Activated effector memory CD4-positive, alpha-beta T cell treated with anti-CD3 and anti-CD28 coated beads, Interleukin-2, amount 50 U/mL, for 16 hours (primary cell): ENCODE measurements at regions not wholly inside any gene's neighbourhood (a gene's known extent, or its start where the extent isn't known, plus 50 kb on each side); places are given as distances from the start of the nearest gene placed in this dataset.

Experiments used
- DNase-seq: peaks from one replicate; pipeline ENCODE4 v3.0.0-alpha.2; 2020

DNA sequence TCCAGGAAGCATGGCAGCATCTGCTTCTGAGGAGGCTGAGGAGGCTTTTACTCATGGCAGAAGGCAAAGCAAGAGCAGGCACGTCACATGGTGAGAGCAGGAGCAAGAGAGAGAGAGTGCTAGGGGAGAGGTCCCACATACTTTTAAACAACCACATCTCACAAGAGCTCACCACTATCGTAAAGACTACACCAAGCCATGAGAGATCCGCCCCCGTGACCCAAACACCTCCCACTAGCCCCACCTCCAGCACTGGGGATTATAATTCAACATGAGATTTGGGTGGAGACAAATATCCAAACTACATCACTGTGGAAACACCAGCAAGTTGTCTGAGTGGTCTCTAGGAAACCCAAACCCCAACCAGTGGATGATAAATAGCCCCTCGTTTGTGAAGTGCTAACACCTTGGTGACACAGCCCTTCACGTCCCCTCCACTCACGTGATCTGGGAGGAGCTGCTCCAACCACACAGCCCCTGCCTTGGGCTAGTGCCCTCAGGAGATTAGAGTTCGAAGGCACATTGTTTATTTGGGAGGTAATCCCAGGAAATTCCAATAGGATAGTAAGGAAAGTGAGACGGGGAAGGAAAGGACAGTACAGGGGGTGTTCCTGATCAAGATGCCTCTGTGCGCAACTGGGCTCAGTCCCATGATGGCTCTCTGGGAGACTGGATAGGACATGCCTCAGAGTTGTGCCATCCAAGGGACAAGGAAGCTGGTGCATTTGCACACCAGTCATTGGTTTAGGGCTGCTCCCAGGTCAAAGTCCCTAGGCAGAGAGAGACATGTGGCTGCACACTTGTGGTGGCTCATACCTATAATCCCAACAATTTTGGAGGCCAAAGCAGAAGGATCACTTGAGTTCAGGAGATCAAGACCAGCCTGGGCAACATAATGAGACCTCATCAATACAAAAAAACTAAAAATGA is 80.6 kb upstream of the CTNNB1 start:
- no peak for DNase-seq

- no peak for DNase-seq
Measured at GRCh38 chr3:41120460-41120859, 78.8 kb upstream of the CTNNB1 start.

- DNase-seq = no peak
Measured at GRCh38 chr3:41125258-41125657, 74.0 kb upstream of the CTNNB1 start.

- DNase-seq = no peak
Measured at GRCh38 chr3:41126472-41126871, 72.8 kb upstream of the CTNNB1 start.

GRCh38 chr3:41126961-41127360 is 72.3 kb upstream of the CTNNB1 start:
- DNase-seq = no peak

- no peak for DNase-seq
Measured at GRCh38 chr3:41127414-41127813, 71.9 kb upstream of the CTNNB1 start.

DNA sequence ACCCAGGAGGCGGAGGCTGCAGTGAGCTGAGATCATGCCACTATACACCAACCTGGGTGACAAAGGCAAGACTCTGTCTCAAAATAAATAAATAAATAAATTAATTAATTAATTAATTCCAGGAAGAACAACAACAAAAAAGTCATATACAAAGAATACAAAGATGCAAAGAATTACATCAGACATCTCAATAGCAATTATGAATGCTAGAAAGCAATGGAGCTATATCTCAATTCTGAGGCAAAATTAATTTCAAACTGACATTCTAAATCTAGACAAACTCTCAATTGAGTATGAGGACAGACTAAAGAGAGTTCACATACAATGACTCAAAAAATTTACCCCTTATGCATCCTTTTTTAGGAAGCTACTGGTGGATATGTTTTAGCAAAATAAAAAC is 69.6 kb upstream of the CTNNB1 start:
- DNase-seq = no peak

GRCh38 chr3:41131224-41131623 is 68.1 kb upstream of the CTNNB1 start:
- DNase-seq = no peak

DNA sequence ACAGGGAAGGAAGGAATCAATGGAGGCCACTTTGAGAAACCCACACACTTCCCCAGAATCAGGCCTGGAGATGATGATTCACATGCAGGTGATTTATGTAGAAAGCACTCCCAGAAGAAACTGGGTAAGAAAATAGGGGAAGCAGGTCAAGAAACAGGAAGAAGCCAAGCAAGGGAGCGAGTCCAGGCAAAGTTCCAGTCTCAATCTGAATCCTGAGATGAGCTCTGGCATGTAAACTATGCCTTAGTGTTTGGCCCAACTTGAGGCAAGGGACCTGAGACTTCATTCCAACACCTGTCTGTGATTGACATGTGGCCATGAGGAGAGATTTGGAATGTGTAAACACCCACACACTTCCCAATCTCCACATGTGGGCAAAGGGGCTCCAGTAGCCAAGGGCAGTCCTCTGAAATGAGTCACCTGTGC is 61.6 kb upstream of the CTNNB1 start:
- DNase-seq = no peak

DNA sequence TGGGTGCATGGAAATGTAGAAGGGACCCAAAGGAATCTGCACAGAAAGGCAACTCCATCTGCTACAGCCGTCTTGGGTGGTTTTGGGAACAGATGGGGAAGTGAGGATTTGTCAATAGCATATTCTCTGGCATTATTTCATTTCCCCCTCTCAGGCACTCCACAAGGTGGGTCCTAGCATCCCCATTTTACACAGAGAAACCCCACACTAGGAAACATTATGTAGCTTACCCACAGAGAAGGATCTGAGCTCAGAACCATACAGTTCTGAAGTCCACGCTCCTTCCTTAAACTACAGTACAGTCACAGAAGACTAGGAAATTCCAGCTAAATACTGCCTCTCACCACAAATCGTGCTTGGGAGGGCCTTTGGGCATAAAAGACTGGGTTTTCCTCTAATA is 61.2 kb upstream of the CTNNB1 start:
- DNase-seq = no peak

DNA sequence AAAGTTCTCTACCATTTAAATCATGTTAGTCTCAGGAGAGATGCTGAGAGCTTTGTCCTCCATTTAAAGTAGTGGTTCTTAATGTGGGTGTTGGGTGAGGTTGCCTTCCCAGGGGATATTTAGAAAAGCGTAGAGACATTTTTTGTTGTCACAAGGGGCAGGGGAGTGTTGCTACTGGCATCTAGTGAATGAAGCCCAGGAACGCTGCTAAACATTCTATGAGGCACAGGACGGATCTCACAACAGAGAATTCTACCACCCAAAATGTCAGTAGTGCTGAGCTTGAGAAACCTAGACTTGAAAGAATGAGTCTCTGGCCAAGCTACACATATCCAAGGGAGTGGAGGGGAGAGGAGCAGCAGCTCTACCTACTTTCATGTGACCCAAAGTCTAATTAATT is 60.7 kb upstream of the CTNNB1 start:
- no peak for DNase-seq

DNA sequence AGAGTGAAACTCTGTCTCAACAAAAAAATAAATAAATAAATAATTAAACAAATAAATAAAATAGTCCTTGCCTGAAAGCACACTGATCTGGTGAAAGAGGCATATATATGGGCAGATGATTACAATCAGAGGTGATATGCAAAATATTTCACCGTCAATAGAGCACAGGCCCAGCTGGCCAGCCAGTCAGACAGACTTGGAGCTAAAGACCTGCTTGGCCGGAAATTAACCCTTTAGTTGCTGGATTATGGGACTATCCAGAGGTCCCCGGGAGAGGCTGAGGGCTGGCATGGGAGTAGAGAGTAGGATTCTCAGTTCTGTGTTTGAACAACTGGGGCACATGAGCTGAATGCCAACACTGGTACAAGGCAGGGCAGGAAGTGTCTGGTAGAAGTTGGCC is 59.1 kb upstream of the CTNNB1 start:
- DNase-seq = no peak

- DNase-seq = no peak
Measured at GRCh38 chr3:41141433-41142167, 57.7 kb upstream of the CTNNB1 start.

DNA sequence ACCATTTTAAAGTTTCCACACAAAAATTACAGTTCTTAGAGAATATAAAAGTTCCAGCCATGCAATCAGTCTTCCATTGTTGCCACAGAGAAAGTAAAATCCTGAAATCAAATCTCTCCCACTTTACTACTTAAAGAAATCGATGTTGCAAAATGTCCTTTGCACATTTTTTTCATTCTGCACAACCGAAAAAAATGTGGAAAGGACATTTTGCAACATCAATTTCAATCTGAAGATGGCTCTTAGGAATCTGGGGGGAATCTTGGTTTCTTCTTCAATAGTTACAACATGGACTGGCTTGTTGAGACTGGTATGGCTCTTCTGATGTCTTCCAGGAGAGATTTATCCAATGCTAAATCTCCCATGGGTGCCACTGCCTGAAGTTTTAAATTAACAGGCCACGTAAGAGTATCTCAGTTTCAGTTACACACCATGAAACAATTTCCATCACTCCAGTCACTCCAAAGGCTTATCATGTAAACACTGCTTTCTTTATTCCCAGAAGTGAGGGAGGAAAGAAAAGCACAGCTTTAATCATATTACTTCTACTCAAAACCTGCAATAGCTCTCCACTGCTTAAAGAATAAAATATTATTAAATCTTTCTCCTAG is 55.8 kb upstream of the CTNNB1 start:
- no peak for DNase-seq

GRCh38 chr3:41144631-41145030 is 54.7 kb upstream of the CTNNB1 start:
- no peak for DNase-seq

DNA sequence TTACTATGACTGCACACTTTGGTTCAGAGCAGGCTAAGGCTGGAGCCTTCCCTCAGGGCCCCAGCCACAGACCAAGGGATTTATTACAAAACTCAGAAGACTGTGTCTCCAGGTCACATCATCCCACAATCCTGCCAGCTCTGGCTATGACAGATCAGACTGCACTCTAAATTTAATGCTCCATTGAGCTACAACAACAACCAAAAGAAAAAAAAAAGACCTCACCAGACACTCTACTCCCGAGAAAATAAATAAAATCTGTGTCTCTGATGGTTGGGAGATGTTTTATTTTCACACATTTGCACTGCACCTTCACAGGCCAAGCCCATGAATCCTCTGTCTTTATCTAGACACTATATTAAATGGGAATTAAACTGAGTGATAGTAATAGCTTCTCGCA is 50.8 kb upstream of the CTNNB1 start:
- no peak for DNase-seq

DNA sequence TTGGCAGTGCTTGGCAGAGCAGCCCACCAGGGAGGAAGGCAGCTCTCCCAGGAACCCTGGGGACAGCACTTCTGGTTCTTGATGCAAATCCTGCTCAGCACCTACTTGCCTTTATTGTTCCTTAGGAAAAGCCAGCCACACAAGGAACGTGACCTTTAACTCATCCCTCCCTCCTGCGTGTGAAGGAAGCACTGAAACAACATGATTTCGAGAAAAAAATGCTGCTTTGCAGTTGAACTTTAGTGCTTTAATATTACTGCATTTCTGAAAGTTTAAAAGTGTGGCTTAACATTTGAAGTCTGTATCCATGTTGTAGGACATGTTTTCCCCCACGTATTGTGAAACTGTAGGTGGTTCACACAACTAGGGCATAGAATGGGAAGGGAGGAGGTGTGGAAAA is 50.4 kb upstream of the CTNNB1 start:
- no peak for DNase-seq
